ENCODE measurements at regions not wholly inside any gene's neighbourhood (a gene's known extent, or its start where the extent isn't known, plus 50 kb on each side); places are given as distances from the start of the nearest gene placed in this dataset.

GRCh38 chrX:22691966-22692565 lies 307.7 kb upstream of the DDX53 start:
- Mint-ChIP-seq H3K27ac (no peak overlapping the region), H3K27me3 (no peaks in the 10 kb centered on the region), H3K9me3 (peaks cover 0 to 3% (median 0%) of the 10 kb centered on the region in 8 donors), H3K36me3 (no peaks in the 10 kb centered on the region), H3K4me1 (no peaks in the 10 kb centered on the region), H3K4me3 (no peak overlapping the region)
- no peak for DNase-seq
- no peaks in the 10 kb centered on the region for H3K36me3 ChIP-seq (ENCODE audit: insufficient read depth, low read length)
- H3K27ac ChIP-seq (ENCODE audit: low read depth, low read length) = no peak overlapping the region
- H3K4me1 ChIP-seq (ENCODE audit: insufficient read depth, low read length) = no peaks in the 10 kb centered on the region
- no peaks in the 10 kb centered on the region for H3K27me3 ChIP-seq (ENCODE audit: insufficient read depth, low read length)
- POLR2A ChIA-PET (ENCODE audit: partially characterized antibody) = no interaction called here
- H3K4me3 ChIP-seq (ENCODE audit: low read length in 2 of 2) = no peak overlapping the region
- no peaks in the 10 kb centered on the region for H3K9me3 ChIP-seq (ENCODE audit: control insufficient read depth in 1 of 2, low read length in 2 of 2)
- intact Hi-C loops (cut with micrococcal nuclease) = no loop called here
- CTCF ChIA-PET (ENCODE audit: partially characterized antibody) = no interaction called here

GRCh38 chrX:22698151-22698550 lies 301.6 kb upstream of the DDX53 start:
- no peak overlapping the region for H3K27ac Mint-ChIP-seq
- Histone ChIP-seq H3K9me3 (ENCODE audit: control insufficient read depth in 1 of 2, low read length in 2 of 2) (no peaks in the 10 kb centered on the region), H3K27me3 (ENCODE audit: insufficient read depth, low read length) (no peaks in the 10 kb centered on the region), H3K27ac (ENCODE audit: low read depth, low read length) (no peak overlapping the region), H3K4me3 (ENCODE audit: low read length in 2 of 2) (no peak overlapping the region), H3K4me1 (ENCODE audit: insufficient read depth, low read length) (no peaks in the 10 kb centered on the region), H3K36me3 (ENCODE audit: insufficient read depth, low read length) (no peaks in the 10 kb centered on the region)
- no peaks in the 10 kb centered on the region for H3K27me3 Mint-ChIP-seq
- no peak for DNase-seq
- H3K9me3 Mint-ChIP-seq = peaks cover 0 to 3% (median 0%) of the 10 kb centered on the region in 8 donors
- ChIA-PET POLR2A (ENCODE audit: partially characterized antibody) (no interaction called here), CTCF (ENCODE audit: partially characterized antibody) (no interaction called here)
- no peak overlapping the region for H3K4me3 Mint-ChIP-seq
- no peaks in the 10 kb centered on the region for H3K4me1 Mint-ChIP-seq
- intact Hi-C loops (cut with micrococcal nuclease) = no loop called here
- no peaks in the 10 kb centered on the region for H3K36me3 Mint-ChIP-seq

GRCh38 chrX:22699581-22700091 lies 300.1 kb upstream of the DDX53 start:
- Histone ChIP-seq H3K9me3 (ENCODE audit: control insufficient read depth in 1 of 2, low read length in 2 of 2) (no peaks in the 10 kb centered on the region), H3K4me1 (ENCODE audit: insufficient read depth, low read length) (no peaks in the 10 kb centered on the region), H3K27me3 (ENCODE audit: insufficient read depth, low read length) (no peaks in the 10 kb centered on the region), H3K27ac (ENCODE audit: low read depth, low read length) (no peak overlapping the region), H3K36me3 (ENCODE audit: insufficient read depth, low read length) (no peaks in the 10 kb centered on the region), H3K4me3 (ENCODE audit: low read length in 2 of 2) (no peak overlapping the region)
- Mint-ChIP-seq H3K4me3 (no peak overlapping the region), H3K4me1 (no peaks in the 10 kb centered on the region), H3K9me3 (peaks cover 0 to 2% (median 0%) of the 10 kb centered on the region in 8 donors), H3K27me3 (no peaks in the 10 kb centered on the region), H3K27ac (no peak overlapping the region), H3K36me3 (no peaks in the 10 kb centered on the region)
- ChIA-PET POLR2A (ENCODE audit: partially characterized antibody) (no interaction called here), CTCF (ENCODE audit: partially characterized antibody) (no interaction called here)
- intact Hi-C loops (cut with micrococcal nuclease) = no loop called here
- DNase-seq = no peak

GRCh38 chrX:22712942-22713341 lies 286.8 kb upstream of the DDX53 start:
- intact Hi-C loops (cut with micrococcal nuclease) = no loop called here
- POLR2A ChIA-PET (ENCODE audit: partially characterized antibody) = no interaction called here
- no peak overlapping the region for H3K4me3 ChIP-seq (ENCODE audit: low read length in 2 of 2)

GRCh38 chrX:22730542-22730941 lies 269.2 kb upstream of the DDX53 start:
- Histone ChIP-seq H3K27me3 (ENCODE audit: insufficient read depth, low read length) (no peaks in the 10 kb centered on the region), H3K9me3 (ENCODE audit: control insufficient read depth in 1 of 2, low read length in 2 of 2) (no peaks in the 10 kb centered on the region), H3K4me1 (ENCODE audit: insufficient read depth, low read length) (no peaks in the 10 kb centered on the region), H3K4me3 (ENCODE audit: low read length in 2 of 2) (no peak overlapping the region), H3K36me3 (ENCODE audit: insufficient read depth, low read length) (no peaks in the 10 kb centered on the region), H3K27ac (ENCODE audit: low read depth, low read length) (no peak overlapping the region)
- Mint-ChIP-seq H3K4me3 (no peak overlapping the region), H3K27me3 (peaks cover 0 to 2% of the 10 kb centered on the region in 2 donors), H3K9me3 (peaks cover 0 to 6% (median 0%) of the 10 kb centered on the region in 8 donors), H3K4me1 (no peaks in the 10 kb centered on the region), H3K36me3 (no peaks in the 10 kb centered on the region), H3K27ac (no peak overlapping the region)
- no peak for DNase-seq
- CTCF ChIA-PET (ENCODE audit: partially characterized antibody) = interaction anchor here (1.3 kb wide), 1 partner anchor 18 kb away, joined by 3 read pairs; no protein-coding TSS in a partner anchor
- POLR2A ChIA-PET (ENCODE audit: partially characterized antibody) = no interaction called here
- intact Hi-C loops (cut with micrococcal nuclease) = no loop called here

More at GRCh38 chrX:22712942-22713341, 286.8 kb upstream of the DDX53 start:
- Mint-ChIP-seq H3K36me3 (no peaks in the 10 kb centered on the region), H3K9me3 (no peaks in the 10 kb centered on the region), H3K4me1 (no peaks in the 10 kb centered on the region), H3K27me3 (no peaks in the 10 kb centered on the region), H3K4me3 (no peak overlapping the region), H3K27ac (no peak overlapping the region)
- H3K4me1 ChIP-seq (ENCODE audit: insufficient read depth, low read length) = no peaks in the 10 kb centered on the region
- no peaks in the 10 kb centered on the region for H3K36me3 ChIP-seq (ENCODE audit: insufficient read depth, low read length)
- no peak for DNase-seq
- CTCF ChIA-PET (ENCODE audit: partially characterized antibody) = no interaction called here
- no peaks in the 10 kb centered on the region for H3K9me3 ChIP-seq (ENCODE audit: control insufficient read depth in 1 of 2, low read length in 2 of 2)
- H3K27ac ChIP-seq (ENCODE audit: low read depth, low read length) = no peak overlapping the region
- no peaks in the 10 kb centered on the region for H3K27me3 ChIP-seq (ENCODE audit: insufficient read depth, low read length)

GRCh38 chrX:22737541-22737940 lies 262.2 kb upstream of the DDX53 start:
- intact Hi-C loops (cut with micrococcal nuclease) = no loop called here
- POLR2A ChIA-PET (ENCODE audit: partially characterized antibody) = no interaction called here
- Histone ChIP-seq H3K4me3 (ENCODE audit: low read length in 2 of 2) (no peak overlapping the region), H3K36me3 (ENCODE audit: insufficient read depth, low read length) (no peaks in the 10 kb centered on the region), H3K4me1 (ENCODE audit: insufficient read depth, low read length) (no peaks in the 10 kb centered on the region), H3K27me3 (ENCODE audit: insufficient read depth, low read length) (no peaks in the 10 kb centered on the region), H3K9me3 (ENCODE audit: control insufficient read depth in 1 of 2, low read length in 2 of 2) (no peaks in the 10 kb centered on the region), H3K27ac (ENCODE audit: low read depth, low read length) (no peak overlapping the region)
- Mint-ChIP-seq H3K9me3 (peaks cover 0 to 6% (median 0%) of the 10 kb centered on the region in 8 donors), H3K36me3 (no peaks in the 10 kb centered on the region), H3K4me3 (no peak overlapping the region), H3K27me3 (peaks cover 0 to 2% of the 10 kb centered on the region in 2 donors), H3K4me1 (no peaks in the 10 kb centered on the region), H3K27ac (no peak overlapping the region)
- DNase-seq = no peak
- CTCF ChIA-PET (ENCODE audit: partially characterized antibody) = interaction anchor here (4.1 kb wide), 1 partner anchor 11 kb away, joined by 21 read pairs; no protein-coding TSS in a partner anchor

GRCh38 chrX:22739276-22739675 lies 260.5 kb upstream of the DDX53 start:
- Mint-ChIP-seq H3K27me3 (no peaks in the 10 kb centered on the region), H3K4me1 (no peaks in the 10 kb centered on the region), H3K4me3 (no peak overlapping the region), H3K27ac (no peak overlapping the region), H3K36me3 (no peaks in the 10 kb centered on the region), H3K9me3 (peaks cover 0 to 6% (median 0%) of the 10 kb centered on the region in 8 donors)
- ChIA-PET POLR2A (ENCODE audit: partially characterized antibody) (no interaction called here), CTCF (ENCODE audit: partially characterized antibody) (interaction anchor here (4.1 kb wide), 1 partner anchor 9 kb away, joined by 21 read pairs; no protein-coding TSS in a partner anchor)
- Histone ChIP-seq H3K36me3 (ENCODE audit: insufficient read depth, low read length) (no peaks in the 10 kb centered on the region), H3K27me3 (ENCODE audit: insufficient read depth, low read length) (no peaks in the 10 kb centered on the region), H3K27ac (ENCODE audit: low read depth, low read length) (no peak overlapping the region), H3K4me3 (ENCODE audit: low read length in 2 of 2) (no peak overlapping the region), H3K9me3 (ENCODE audit: control insufficient read depth in 1 of 2, low read length in 2 of 2) (no peaks in the 10 kb centered on the region), H3K4me1 (ENCODE audit: insufficient read depth, low read length) (no peaks in the 10 kb centered on the region)
- intact Hi-C loops (cut with micrococcal nuclease) = no loop called here
- no peak for DNase-seq

Data from CD4-positive, alpha-beta memory T cell (primary cell).